Neutrophil (primary cell): ENCODE measurements at regions not wholly inside any gene's neighbourhood (a gene's known extent, or its start where the extent isn't known, plus 50 kb on each side); places are given as distances from the start of the nearest gene placed in this dataset.

ENCODE experiments used
- H3K27ac ChIP-seq: fragments of 200-600 bp; sonication (generic); 2 replicates; pipeline ENCODE4 v1.5.1; 2016; ENCODE audit warnings: mild to moderate bottlenecking, moderate library complexity
- H3K27me3 ChIP-seq: fragments of 200-600 bp; sonication (generic); 2 replicates; pipeline ENCODE4 v1.6.0; 2016; ENCODE audit warnings: mild to moderate bottlenecking
- H3K36me3 ChIP-seq: fragments of 200-600 bp; sonication (generic); 2 replicates; pipeline ENCODE4 v1.5.1; 2017
- H3K4me1 ChIP-seq, 2 experiments: fragments of 200-600 bp in 1 of 2; sonication (generic) in 1 of 2; 1 replicate in 1 of 2; 2 replicates in 1 of 2; pipeline versions ENCODE4 v1.5.1 to v1.6.1; 2013 to 2016; ENCODE audit warnings: low read depth in 1 of 2, low read length in 1 of 2, mild to moderate bottlenecking in 1 of 2, moderate library complexity in 1 of 2; ENCODE audit not compliant: control insufficient read depth in 1 of 2, insufficient read depth in 1 of 2
- H3K4me3 ChIP-seq, 2 experiments: fragments of 200-600 bp in 1 of 2; sonication (generic) in 1 of 2; 1 replicate in 1 of 2; 2 replicates in 1 of 2; pipeline ENCODE4 v1.5.1; 2013 to 2016; ENCODE audit warnings: low read depth in 1 of 2, low read length in 1 of 2, mild to moderate bottlenecking in 1 of 2, moderate library complexity in 1 of 2
- H3K9me3 ChIP-seq: fragments of 200-600 bp; sonication (generic); 2 replicates; pipeline ENCODE4 v1.5.1; 2016
- TF ChIP-seq, protein P1 (sequence below): fragments of 200-600 bp; sonication (generic); IDR thresholded peaks from 2 replicates; pipeline ENCODE4 v1.5.1; 2016; ENCODE audit warnings: antibody characterized with exemption

DNA sequence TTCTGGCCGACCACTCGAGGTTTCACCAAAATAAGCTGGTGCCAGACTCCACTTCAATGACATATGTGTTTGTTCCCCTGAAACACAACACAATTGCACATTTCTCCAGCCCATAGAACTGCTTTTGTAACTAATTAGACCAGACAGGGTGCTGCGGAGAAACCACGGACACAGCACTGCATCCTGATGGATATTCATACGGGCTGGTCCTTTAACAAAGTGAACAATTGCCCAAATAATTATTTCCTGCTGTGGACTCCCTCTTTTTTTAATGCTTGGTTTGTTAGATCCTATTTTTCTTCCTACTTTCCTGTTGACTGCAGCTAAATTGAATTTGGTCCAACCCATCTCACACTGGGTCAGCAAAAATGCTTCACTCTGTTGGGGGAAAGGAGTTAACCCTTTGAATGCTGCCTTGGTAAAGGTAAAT lies 198.6 kb upstream of the BMPER start:
- Histone ChIP-seq H3K4me1 (peaks cover 0 to 24% of the 10 kb centered on the region in 2 experiments), H3K27ac (no peak overlapping the region), H3K4me3 (no peak overlapping the region), H3K27me3 (no peaks in the 10 kb centered on the region), H3K9me3 (no peaks in the 10 kb centered on the region), H3K36me3 (no peaks in the 10 kb centered on the region)
- TF ChIP-seq, protein P1, sequence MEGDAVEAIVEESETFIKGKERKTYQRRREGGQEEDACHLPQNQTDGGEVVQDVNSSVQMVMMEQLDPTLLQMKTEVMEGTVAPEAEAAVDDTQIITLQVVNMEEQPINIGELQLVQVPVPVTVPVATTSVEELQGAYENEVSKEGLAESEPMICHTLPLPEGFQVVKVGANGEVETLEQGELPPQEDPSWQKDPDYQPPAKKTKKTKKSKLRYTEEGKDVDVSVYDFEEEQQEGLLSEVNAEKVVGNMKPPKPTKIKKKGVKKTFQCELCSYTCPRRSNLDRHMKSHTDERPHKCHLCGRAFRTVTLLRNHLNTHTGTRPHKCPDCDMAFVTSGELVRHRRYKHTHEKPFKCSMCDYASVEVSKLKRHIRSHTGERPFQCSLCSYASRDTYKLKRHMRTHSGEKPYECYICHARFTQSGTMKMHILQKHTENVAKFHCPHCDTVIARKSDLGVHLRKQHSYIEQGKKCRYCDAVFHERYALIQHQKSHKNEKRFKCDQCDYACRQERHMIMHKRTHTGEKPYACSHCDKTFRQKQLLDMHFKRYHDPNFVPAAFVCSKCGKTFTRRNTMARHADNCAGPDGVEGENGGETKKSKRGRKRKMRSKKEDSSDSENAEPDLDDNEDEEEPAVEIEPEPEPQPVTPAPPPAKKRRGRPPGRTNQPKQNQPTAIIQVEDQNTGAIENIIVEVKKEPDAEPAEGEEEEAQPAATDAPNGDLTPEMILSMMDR: no peak

GRCh38 chr7:33707427-33707826 lies 197.9 kb upstream of the BMPER start:
- TF ChIP-seq, protein P1: no peak
- Histone ChIP-seq H3K9me3 (no peaks in the 10 kb centered on the region), H3K4me3 (no peak overlapping the region), H3K27ac (no peak overlapping the region), H3K27me3 (no peaks in the 10 kb centered on the region), H3K36me3 (no peaks in the 10 kb centered on the region), H3K4me1 (peaks cover 0 to 17% of the 10 kb centered on the region in 2 experiments)

DNA sequence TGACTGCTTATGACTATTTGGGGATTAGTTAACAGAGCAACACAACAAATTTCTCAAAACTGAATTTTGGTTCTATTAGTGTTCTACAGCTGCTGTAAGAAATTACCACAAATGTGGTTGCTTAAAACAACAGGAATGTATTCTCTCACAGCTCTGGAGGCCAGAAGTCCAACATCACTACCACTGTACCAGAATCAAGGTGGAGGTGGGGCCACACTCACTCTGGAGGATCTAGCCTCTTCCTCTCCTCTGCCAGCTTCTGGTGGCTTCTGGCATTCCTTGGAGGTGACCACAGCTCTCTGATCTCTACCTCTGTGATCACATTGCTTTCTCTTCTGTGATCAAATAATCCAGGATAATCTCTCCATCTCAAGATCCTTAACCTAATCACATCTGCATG lies 194.7 kb upstream of the BMPER start:
- peaks cover 12% of the 10 kb centered on the region for H3K27me3 ChIP-seq
- H3K4me1 ChIP-seq: peaks cover 0 to 8% of the 10 kb centered on the region in 2 experiments
- H3K36me3 ChIP-seq: no peaks in the 10 kb centered on the region
- no peaks in the 10 kb centered on the region for H3K9me3 ChIP-seq
- TF ChIP-seq, protein P1: no peak
- no peak overlapping the region for H3K4me3 ChIP-seq
- no peak overlapping the region for H3K27ac ChIP-seq

- Histone ChIP-seq H3K36me3 (no peaks in the 10 kb centered on the region), H3K9me3 (no peaks in the 10 kb centered on the region), H3K4me1 (peaks cover 0 to 8% of the 10 kb centered on the region in 2 experiments), H3K4me3 (no peak overlapping the region), H3K27me3 (peaks cover 12% of the 10 kb centered on the region), H3K27ac (no peak overlapping the region)
- TF ChIP-seq, protein P1: no peak
Observed at GRCh38 chr7:33711231-33712019, 193.9 kb upstream of the BMPER start.

DNA sequence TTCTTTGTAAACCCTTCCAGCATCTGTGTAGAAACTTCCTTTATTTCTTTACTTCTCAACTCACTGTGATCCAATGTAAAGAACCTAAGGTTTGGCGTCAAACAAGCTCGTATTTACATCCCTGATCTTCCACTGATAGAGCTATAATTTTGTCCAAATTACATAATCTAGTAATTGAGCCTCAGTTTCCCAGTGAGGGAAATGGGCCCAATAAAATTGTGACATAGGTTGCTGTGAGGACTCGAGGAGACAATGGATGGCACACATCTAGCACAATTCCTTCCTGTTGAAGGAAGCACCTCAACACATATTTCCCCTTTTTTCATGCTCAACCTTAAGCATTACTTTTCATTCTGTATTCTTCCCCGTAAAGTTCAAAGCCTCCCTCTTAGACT lies 193.3 kb upstream of the BMPER start:
- Histone ChIP-seq H3K27me3 (peaks cover 12% of the 10 kb centered on the region), H3K9me3 (no peaks in the 10 kb centered on the region), H3K4me3 (no peak overlapping the region), H3K27ac (no peak overlapping the region), H3K36me3 (no peaks in the 10 kb centered on the region), H3K4me1 (peaks cover 0 to 8% of the 10 kb centered on the region in 2 experiments)
- TF ChIP-seq, protein P1: no peak
